Activated naive CD8-positive, alpha-beta T cell treated with anti-CD3 and anti-CD28 coated beads, Interleukin-2, amount 50 U/mL, for 24 hours (primary cell): ENCODE measurements at regions not wholly inside any gene's neighbourhood (a gene's known extent, or its start where the extent isn't known, plus 50 kb on each side); places are given as distances from the start of the nearest gene placed in this dataset.
"Not testable (repeated sequence)": the region's sequence is repeated elsewhere in the genome, so short reads cannot be mapped to it uniquely, and the experiment has no call there.

ENCODE experiments used
- ATAC-seq: fragments of 150-1000 bp; cut with Tn5 transposase; one replicate; pipeline ENCODE4 v1.10.0; 2021
- DNase-seq: peaks from one replicate; pipeline ENCODE4 v3.0.0; 2021
- H3K27ac Mint-ChIP-seq: one replicate; pipeline ENCODE4 v1.8.0; 2021; ENCODE audit warnings: mild to moderate bottlenecking, mixed read lengths
- H3K27me3 Mint-ChIP-seq: one replicate; pipeline ENCODE4 v1.8.0; 2021; ENCODE audit warnings: mixed read lengths
- H3K36me3 Mint-ChIP-seq: one replicate; pipeline ENCODE4 v1.8.0; 2021; ENCODE audit warnings: low read depth, mixed read lengths
- H3K4me1 Mint-ChIP-seq: one replicate; pipeline ENCODE4 v1.8.0; 2021; ENCODE audit warnings: mixed read lengths
- H3K4me3 Mint-ChIP-seq: one replicate; pipeline ENCODE4 v1.8.0; 2021; ENCODE audit warnings: mild to moderate bottlenecking, moderate library complexity, mixed read lengths
- H3K9me3 Mint-ChIP-seq: one replicate; pipeline ENCODE4 v1.8.0; 2021; ENCODE audit warnings: mixed read lengths

DNA sequence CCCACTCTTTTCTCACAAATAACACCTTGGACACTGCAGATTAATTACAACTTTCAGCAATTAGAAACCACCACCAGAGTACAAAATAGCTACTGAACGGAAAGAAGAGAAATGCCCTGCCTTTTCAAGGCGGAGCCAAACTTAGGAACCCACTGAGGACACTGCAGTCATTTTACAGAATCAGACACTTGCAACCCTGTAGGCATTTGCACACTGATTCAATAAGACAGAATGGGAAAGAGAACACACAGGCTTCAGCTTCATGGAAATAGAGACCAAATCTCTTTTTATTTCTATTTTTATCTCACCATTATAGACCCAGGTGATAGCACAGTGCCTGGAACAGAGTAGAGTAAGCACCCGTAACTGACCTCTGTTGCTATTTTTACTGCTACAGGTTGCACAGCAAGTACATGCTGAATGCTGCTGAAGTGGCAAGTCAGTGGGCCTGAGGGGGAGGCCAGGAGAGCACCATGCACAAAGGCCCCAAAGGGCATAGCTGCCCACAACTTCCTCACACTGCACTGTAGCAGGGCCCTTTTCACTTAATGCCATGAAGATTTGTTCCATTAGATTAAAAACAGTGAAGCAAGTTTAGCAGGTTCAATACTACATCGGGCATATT lies 50.7 kb upstream of the EDARADD start:
- Mint-ChIP-seq H3K27ac (no peak overlapping the region), H3K9me3 (no peaks in the 10 kb centered on the region), H3K4me3 (no peak overlapping the region), H3K36me3 (no peaks in the 10 kb centered on the region), H3K4me1 (no peaks in the 10 kb centered on the region), H3K27me3 (peaks cover 2% of the 10 kb centered on the region)
- ATAC-seq = peak; percentile 63
- DNase-seq = no peak

- DNase-seq (no peak), ATAC-seq (no peak)
- Mint-ChIP-seq H3K36me3 (no peaks in the 10 kb centered on the region), H3K27me3 (peaks cover 2% of the 10 kb centered on the region), H3K9me3 (no peaks in the 10 kb centered on the region), H3K27ac (no peak overlapping the region), H3K4me3 (no peak overlapping the region), H3K4me1 (no peaks in the 10 kb centered on the region)
These were observed 51.5 kb upstream of the EDARADD start for GRCh38 chr1:236342403-236343245.

GRCh38 chr1:236341298-236341697 lies 52.8 kb upstream of the EDARADD start:
- Mint-ChIP-seq H3K27me3 (peaks cover 5% of the 10 kb centered on the region), H3K4me3 (no peak overlapping the region), H3K9me3 (no peaks in the 10 kb centered on the region), H3K36me3 (no peaks in the 10 kb centered on the region), H3K27ac (no peak overlapping the region), H3K4me1 (no peaks in the 10 kb centered on the region)
- DNase-seq (no peak), ATAC-seq (no peak)

DNA sequence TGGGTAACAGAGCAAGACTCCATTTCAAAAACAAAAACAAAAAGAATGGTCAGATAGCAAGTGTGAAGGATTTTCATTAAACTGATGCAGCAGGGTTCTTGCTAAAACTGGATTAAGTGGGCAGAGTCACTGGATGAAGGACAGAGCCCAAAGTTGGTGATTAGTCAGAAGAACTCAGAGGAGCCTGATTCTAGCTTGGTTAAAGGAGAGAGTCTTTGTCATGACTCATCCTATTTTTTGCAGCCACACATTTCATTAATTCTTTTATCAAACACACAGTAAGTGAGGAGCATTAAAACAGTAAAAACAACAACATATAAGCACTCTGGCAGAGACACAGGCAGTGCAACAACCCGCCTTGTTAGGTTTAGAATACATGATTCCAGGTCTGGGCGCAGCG lies 56.0 kb upstream of the EDARADD start:
- no peaks in the 10 kb centered on the region for H3K4me1 Mint-ChIP-seq
- H3K4me3 Mint-ChIP-seq = no peak overlapping the region
- no peaks in the 10 kb centered on the region for H3K9me3 Mint-ChIP-seq
- peaks cover 5% of the 10 kb centered on the region for H3K27me3 Mint-ChIP-seq
- no peak for DNase-seq
- H3K36me3 Mint-ChIP-seq = no peaks in the 10 kb centered on the region
- H3K27ac Mint-ChIP-seq = no peak overlapping the region
- no peak for ATAC-seq

GRCh38 chr1:236336084-236336483 lies 54.3 kb upstream of the ERO1B start:
- Mint-ChIP-seq H3K4me3 (no peak overlapping the region), H3K9me3 (no peaks in the 10 kb centered on the region), H3K27ac (no peak overlapping the region), H3K36me3 (no peaks in the 10 kb centered on the region), H3K4me1 (no peaks in the 10 kb centered on the region), H3K27me3 (peaks cover 5% of the 10 kb centered on the region)
- ATAC-seq (no peak), DNase-seq (no peak)

DNA sequence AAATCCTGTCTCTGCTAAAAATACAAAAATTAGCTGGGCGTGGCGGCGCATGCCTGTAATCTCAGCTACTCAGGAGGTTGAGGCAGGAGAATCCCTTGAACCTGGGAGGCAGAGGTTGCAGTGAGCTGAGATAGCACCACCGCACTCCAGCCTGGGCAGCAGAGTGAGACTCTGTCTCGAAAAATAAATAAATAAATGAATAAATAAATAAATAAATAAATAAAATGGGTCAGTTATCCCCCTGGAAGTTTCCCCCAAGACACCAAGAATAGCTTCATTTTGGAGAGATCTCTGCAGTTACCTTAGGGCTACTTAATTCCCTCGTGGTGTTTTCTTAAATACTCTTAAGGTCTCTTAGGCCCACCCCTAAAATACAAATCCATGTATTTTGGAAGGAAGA lies 53.9 kb upstream of the ERO1B start:
- not testable (repeated sequence) for DNase-seq, H3K4me3 Mint-ChIP-seq, H3K9me3 Mint-ChIP-seq, H3K27ac Mint-ChIP-seq, H3K4me1 Mint-ChIP-seq, H3K36me3 Mint-ChIP-seq, H3K27me3 Mint-ChIP-seq, ATAC-seq

GRCh38 chr1:236334893-236335545 lies 53.3 kb upstream of the ERO1B start:
- Mint-ChIP-seq H3K4me1 (no peaks in the 10 kb centered on the region), H3K4me3 (no peak overlapping the region), H3K27ac (no peak overlapping the region), H3K36me3 (no peaks in the 10 kb centered on the region), H3K9me3 (no peaks in the 10 kb centered on the region), H3K27me3 (peaks cover 5% of the 10 kb centered on the region)
- DNase-seq (no peak), ATAC-seq (no peak)

- Mint-ChIP-seq H3K36me3 (no peaks in the 10 kb centered on the region), H3K4me3 (no peak overlapping the region), H3K27ac (no peak overlapping the region), H3K9me3 (no peaks in the 10 kb centered on the region), H3K4me1 (no peaks in the 10 kb centered on the region), H3K27me3 (peaks cover 2% of the 10 kb centered on the region)
- DNase-seq (no peak), ATAC-seq (no peak)
These were observed 50.5 kb upstream of the ERO1B start for GRCh38 chr1:236332092-236332758.
